ENCODE measurements at regions not wholly inside any gene's neighbourhood (a gene's known extent, or its start where the extent isn't known, plus 50 kb on each side); places are given as distances from the start of the nearest gene placed in this dataset.

GRCh38 chr11:13206086-13206640 is 71.4 kb upstream of the BMAL1 start:
- TF ChIP-seq CTCF (IDR thresholded peaks at IDR 0.05): no peak
- TF ChIP-seq ZFX (IDR thresholded peaks at IDR 0.05; ENCODE audit: borderline replicate concordance): no peak

All from 22Rv1 (cell line).